Stimulated activated CD8-positive, alpha-beta memory T cell treated with anti-CD3 and anti-CD28 coated beads, Interleukin-7, amount 100 ng/mL, for 48 hours (primary cell): ENCODE measurements at regions not wholly inside any gene's neighbourhood (a gene's known extent, or its start where the extent isn't known, plus 50 kb on each side); places are given as distances from the start of the nearest gene placed in this dataset.

ENCODE experiments used
- DNase-seq, 2 donors: peaks; one replicate each; pipeline ENCODE4 v3.0.0-alpha.2; 2020; ENCODE audit warnings: low read depth in 1 of 2; ENCODE audit errors: extremely low read depth in 1 of 2

- DNase-seq = no peak
Measured at GRCh38 chr17:56648321-56648720, 54.8 kb downstream of the NOG start.

DNA sequence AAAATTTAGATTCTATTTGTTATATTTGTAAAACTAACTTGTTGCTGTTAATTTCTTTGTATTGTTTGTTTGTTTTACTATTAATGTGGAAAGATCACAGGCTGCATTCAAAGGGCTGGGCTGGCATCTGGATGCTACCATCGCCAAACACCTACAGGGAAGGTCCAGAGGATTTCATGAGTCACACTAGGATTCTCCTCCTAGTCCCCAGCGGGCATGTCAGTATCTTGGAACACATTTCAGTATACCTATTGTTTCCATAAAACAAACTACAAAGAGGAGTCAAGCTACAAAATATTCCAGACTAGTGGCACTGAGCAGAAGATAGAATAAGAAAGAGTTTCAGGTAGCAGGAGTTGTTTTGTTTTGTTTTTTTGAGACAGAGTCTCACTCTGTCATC, 55.3 kb downstream of the NOG start:
- DNase-seq = no peak

DNA sequence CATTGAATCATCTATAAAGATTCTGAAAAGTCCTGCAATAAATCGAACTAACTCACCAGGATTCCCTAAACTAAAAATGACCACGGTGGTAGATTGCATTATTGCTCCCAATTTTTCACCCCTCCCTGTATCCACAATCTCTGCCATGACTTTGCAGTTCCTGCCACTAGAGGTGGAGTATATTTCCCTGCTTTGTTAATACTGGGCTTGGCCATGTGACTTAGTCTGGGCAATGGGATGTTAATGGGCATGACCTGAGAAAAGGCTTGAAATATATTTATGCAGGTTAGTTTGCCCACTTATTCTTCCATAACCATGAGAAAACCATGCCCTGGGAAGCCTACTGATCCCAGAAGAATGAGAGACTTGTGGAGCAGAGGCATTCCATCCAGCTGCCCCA, 59.1 kb downstream of the NOG start:
- no peak for DNase-seq

GRCh38 chr17:56653877-56654276, 60.4 kb downstream of the NOG start:
- DNase-seq = peak; percentile 13 to 37

DNA sequence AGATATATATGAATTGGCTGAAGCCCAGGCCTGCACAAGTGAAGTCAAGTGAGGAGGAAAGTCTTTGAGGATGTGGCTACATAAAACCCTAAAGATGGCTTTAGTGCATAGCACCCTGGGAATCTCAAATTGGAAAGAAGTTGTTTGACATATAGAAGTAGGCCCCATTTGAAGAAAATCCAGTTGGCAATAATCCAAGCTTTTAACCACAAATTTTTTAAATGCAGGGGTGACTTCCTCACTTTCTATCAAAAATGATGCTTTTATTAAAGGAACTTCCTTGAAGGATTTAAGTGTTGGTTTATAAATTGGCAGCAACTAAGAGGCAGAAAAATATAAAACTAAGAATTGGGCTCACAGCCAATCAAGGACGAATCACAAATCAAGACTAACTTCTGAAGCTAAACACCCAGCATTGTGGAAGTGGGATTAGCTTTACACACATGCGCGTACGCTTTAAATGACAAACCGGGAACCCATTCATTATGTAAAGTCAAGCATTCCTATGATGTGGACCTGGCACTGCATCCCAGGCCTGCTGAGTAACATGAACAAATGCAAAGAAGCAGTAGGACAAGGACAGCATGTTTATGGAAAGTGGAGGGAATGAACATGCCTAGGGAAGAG, 63.3 kb downstream of the NOG start:
- DNase-seq = no peak

DNA sequence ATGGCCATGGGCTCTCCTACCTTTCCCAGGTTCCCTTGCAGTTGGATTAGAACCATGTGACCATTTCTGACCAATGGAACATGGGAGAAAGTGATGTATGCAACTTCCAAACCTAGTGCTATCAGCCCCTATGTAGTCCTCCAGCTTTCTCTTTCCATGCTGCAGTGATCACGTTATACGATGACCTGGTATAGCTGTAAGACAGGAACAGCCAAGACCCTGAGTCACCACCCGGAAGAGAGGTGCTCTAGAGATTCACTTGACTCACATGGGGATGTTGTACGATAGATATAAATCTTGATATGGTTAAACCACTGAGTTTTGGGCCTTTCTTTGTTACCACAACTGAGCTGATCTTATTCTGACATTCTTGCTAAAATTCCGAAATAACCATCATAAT, 65.1 kb downstream of the NOG start:
- DNase-seq = no peak

- no peak for DNase-seq
Measured at GRCh38 chr17:56659622-56660021, 66.1 kb downstream of the NOG start.

GRCh38 chr17:56661906-56662305, 68.4 kb downstream of the NOG start:
- DNase-seq = no peak

GRCh38 chr17:56665864-56666263, 72.4 kb downstream of the NOG start:
- no peak for DNase-seq

GRCh38 chr17:56667925-56668458, 74.5 kb downstream of the NOG start:
- no peak for DNase-seq

GRCh38 chr17:56672195-56672594, 78.7 kb downstream of the NOG start:
- no peak for DNase-seq

DNA sequence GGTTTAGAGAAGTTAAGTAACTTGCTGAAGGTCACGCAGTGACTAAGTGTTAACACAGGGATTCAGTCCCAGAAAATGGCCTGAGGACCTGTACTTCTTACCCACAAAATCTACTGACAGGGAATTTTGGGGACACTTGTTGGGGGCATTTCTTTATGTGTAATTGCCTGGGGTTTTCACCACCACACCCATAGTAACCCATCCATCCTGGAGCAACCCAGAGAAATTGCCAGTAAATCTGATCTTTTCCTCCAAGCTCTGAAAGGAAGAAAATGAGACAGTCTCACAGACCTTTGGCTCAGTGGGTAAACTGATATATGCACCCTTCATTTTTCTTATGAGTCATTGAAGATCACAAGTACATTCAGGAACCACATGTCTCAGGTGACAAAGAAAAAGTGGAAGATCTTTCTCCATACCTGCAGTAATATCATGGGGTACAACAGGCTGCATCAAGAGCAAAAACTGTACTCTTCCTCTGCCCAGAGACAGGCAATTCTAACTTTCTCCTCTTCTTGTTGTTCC, 81.0 kb downstream of the NOG start:
- no peak for DNase-seq

DNA sequence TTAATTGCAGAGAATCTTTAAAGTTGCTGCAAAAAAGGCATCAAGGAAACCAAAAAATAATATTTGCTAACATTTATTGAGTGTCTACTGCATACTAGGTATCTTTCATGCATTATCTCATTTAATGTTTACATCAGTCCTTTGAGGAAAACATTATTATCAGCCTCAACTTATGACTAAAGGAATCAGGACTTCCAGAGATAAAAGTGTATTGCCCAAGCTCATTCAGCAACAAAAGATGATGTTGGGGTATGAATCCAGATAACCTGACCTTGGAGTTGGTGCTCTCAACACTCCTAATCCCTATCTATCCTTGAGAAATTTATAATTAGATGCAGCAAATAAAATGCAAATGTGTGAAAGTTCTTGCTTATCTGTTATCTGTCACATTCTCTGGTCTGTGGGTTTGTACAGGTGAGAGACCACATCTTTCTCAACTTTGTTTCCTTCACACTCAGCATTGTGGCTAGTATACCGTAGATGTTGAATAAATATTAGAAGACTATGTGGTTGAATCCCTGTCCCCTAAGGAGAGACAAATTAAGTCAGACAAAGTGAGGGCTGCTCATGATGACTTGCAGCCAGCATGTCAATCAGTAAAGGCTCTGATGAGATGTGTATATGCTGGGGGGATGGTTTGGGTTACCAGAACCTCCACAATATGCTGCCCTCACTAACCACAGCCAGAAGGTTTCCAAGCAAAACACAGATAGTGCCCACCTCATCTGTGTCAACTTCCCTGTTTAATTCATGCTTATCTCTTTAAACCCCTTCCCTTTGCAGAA, 82.6 kb downstream of the NOG start:
- no peak for DNase-seq

DNA sequence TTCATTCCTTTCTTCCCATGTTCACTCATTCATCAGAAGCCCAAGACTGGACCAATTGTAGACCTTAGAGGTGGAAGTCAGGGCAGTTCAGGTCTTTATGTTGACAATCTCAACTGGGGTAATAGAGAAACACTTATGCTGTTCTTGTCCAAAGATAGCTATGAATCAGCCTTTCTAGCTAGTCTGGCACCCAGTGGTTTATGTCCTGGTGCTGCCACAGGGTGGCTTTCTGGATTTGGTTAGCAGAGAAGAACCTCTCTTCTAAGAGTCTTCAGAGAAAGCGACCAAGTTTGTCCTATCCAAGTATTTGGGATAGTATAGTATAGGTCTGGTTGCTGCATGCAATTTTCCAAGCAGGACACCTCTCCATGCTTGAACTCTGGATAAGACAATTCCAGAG, 83.3 kb downstream of the NOG start:
- DNase-seq = no peak

DNA sequence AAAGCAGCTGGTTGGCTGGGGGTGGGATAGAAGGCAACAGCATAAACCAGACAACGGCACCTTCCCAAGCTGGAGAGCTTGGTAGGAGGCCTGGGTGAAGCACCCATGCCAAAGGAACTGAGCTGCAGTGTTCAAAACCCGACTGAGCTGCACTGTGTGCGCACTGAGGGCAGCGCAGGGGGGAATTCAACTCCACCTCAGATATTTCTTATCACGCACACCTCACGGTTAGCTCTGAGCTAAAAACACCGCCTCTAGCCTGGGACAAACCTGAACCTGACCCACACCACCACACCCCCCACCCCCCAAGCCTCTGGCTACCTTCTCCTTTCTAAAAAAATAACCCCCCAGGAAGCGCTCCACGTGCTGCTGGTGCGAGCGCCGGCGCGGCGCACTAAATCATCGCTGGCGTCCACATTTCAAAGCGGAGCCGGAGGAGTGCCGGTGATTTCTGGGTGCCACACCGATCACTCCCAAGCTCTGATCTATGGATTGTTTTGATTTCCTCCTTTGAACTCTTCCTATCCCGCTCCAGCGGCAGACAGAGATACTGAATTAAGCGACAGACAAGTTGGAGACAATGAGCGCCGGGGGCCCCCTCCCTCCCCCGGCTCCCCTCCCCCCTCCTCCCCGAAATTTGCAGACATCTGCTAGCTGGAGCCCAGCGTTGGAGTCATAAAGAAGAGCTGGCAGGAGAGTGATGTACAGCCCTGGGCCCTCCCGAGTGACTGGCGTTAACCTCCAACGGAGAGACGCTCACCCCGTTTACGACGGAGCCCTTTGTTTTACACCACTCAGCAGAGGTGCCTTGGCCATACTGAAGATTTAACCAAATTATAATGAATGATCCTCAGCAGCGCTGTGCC, 85.0 kb downstream of the NOG start:
- DNase-seq = no peak

GRCh38 chr17:56679115-56679776, 85.7 kb downstream of the NOG start:
- no peak for DNase-seq

DNA sequence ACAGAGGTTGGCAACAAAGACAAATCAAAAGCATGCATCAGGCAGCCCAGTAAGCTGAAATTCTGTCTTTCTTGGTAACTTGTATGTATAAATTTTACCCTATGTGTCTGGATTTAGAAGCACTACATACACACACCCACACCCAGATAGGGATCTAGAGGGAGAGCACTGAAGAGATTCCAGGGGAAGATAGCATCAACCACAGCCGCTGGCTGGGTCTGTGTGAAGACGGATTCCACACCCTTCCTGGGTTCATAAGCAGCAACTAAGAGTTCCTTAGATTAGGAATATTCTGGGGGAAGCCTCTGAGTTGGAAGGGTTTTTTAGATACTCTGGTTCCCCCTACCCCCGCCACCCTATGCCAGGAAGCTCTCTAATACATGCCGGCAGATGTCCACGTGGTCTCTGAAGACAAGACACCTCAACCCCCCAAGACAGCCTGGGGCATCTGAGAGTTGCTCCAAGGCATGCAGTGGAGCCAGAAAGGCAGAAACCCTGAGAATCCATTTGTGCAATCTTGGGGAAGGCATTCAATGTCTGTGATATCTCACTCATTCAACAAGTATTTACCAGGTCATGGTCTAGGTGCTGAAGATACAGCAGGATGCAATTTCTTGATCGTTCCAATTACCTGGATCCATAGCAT, 86.4 kb downstream of the NOG start:
- DNase-seq = no peak

GRCh38 chr17:56680676-56681075, 87.2 kb downstream of the NOG start:
- DNase-seq = no peak

GRCh38 chr17:56681561-56682266, 88.2 kb downstream of the NOG start:
- DNase-seq = peak in 1 of 2 donors; percentile 27

- no peak for DNase-seq
Measured at GRCh38 chr17:56688151-56688550, 94.7 kb downstream of the NOG start.
